Left lung (tissue), 4 donors: ENCODE measurements at regions not wholly inside any gene's neighbourhood (a gene's known extent, or its start where the extent isn't known, plus 50 kb on each side); places are given as distances from the start of the nearest gene placed in this dataset.

Experiments
- ATAC-seq: fragments of 200-7000 bp; cut with Tn5 transposase; one replicate; pipeline ENCODE4 v1.9.1; 2020; ENCODE audit warnings: moderate library complexity
- DNase-seq, 4 donors: peaks; one replicate each; pipeline ENCODE4 v3.0.0-alpha.2; 2013 to 2020
- H3K27ac ChIP-seq, 2 donors: fragments of 200-600 bp; sonication (generic) in 1 of 2; one replicate each; pipeline versions ENCODE4 v1.5.0 to v1.8.0; 2020 to 2021
- H3K27me3 ChIP-seq, 2 donors: fragments of 200-600 bp; sonication (generic) in 1 of 2; one replicate each; pipeline versions ENCODE4 v1.5.0 to v1.8.0; 2020 to 2021
- H3K36me3 ChIP-seq, 2 donors: fragments of 200-600 bp; sonication (generic) in 1 of 2; one replicate each; pipeline versions ENCODE4 v1.5.0 to v1.8.0; 2020 to 2021
- H3K4me1 ChIP-seq, 2 donors: fragments of 200-600 bp; one replicate each; pipeline ENCODE4 v1.8.0; 2021
- H3K4me3 ChIP-seq, 2 donors: fragments of 200-600 bp; sonication (generic) in 1 of 2; one replicate each; pipeline versions ENCODE4 v1.5.0 to v1.8.0; 2020 to 2021; ENCODE audit warnings: mild to moderate bottlenecking in 1 of 2
- H3K9me3 ChIP-seq, 2 donors: fragments of 200-600 bp; sonication (generic) in 1 of 2; one replicate each; pipeline versions ENCODE4 v1.5.0 to v1.8.0; 2020 to 2021
- intact Hi-C, 2 donors: fragments of 100-400 bp; cut with DNase I; formaldehyde crosslinking; loops; one replicate each; pipeline versions ENCODE4 v1.11.2 to v1.14.2; 2022
- TF ChIP-seq, protein P1 (sequence below), 2 donors: fragments of 200-600 bp; sonication (generic) in 1 of 2; IDR thresholded peaks; one replicate each; pipeline versions ENCODE4 v1.5.0 to v1.8.0; 2021; ENCODE audit warnings: antibody characterized with exemption in 2 of 2
- donor health status: DM: no; HTN: yes; CAD: no.
- donor health status: DM: no; HTN: no; CAD: no.

DNA sequence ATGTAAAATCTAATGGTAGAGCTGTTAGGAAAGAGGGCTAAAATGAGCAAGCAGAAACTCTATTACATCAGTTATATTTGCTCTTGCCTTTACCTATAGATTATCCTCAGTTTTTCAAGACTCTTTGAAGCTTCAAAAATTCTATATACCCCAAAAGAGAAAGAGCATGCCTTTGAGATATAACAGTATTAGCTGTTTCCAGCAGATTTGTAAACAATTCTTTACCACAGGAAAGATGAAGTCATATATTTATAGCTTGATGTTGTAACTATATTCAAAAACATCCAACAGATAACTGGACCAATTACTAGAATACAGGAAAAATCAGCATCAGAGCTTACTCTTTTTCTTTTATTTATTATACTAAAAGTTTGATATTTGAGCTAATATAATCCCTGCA is 416.2 kb upstream of the TPK1 start:
- TF ChIP-seq, protein P1, sequence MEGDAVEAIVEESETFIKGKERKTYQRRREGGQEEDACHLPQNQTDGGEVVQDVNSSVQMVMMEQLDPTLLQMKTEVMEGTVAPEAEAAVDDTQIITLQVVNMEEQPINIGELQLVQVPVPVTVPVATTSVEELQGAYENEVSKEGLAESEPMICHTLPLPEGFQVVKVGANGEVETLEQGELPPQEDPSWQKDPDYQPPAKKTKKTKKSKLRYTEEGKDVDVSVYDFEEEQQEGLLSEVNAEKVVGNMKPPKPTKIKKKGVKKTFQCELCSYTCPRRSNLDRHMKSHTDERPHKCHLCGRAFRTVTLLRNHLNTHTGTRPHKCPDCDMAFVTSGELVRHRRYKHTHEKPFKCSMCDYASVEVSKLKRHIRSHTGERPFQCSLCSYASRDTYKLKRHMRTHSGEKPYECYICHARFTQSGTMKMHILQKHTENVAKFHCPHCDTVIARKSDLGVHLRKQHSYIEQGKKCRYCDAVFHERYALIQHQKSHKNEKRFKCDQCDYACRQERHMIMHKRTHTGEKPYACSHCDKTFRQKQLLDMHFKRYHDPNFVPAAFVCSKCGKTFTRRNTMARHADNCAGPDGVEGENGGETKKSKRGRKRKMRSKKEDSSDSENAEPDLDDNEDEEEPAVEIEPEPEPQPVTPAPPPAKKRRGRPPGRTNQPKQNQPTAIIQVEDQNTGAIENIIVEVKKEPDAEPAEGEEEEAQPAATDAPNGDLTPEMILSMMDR (IDR thresholded peaks at IDR 0.05) = no peak
- H3K27ac ChIP-seq = no peak overlapping the region
- H3K4me1 ChIP-seq = no peaks in the 10 kb centered on the region
- no peaks in the 10 kb centered on the region for H3K36me3 ChIP-seq
- ATAC-seq (no peak), DNase-seq (peak in 1 of 4 donors; percentile 12)
- no peak overlapping the region for H3K4me3 ChIP-seq
- intact Hi-C loops = no loop called here
- peaks cover 0 to 22% of the 10 kb centered on the region in 2 donors for H3K9me3 ChIP-seq
- no peaks in the 10 kb centered on the region for H3K27me3 ChIP-seq

DNA sequence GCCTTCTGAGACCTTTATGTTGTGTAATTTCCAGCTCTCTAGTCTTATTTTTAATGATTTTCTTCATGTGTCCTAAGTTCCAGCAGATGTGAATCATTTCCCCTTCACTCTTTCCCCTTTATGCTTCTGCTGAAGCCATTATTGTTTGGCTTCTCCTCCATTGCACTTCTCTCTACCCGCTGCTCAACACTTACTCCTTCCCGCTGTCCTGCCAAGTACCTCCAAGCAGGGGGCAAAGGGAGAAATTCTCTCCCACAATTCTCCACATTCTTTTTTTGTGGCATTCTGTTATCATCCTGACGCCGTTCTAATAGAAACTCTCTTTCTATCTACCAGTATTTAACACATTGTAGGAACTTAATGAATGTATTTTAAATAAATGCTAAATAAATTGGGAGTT is 388.9 kb upstream of the TPK1 start:
- TF ChIP-seq, protein P1 (IDR thresholded peaks at IDR 0.05) = no peak
- no peaks in the 10 kb centered on the region for H3K4me1 ChIP-seq
- no peak for DNase-seq

DNA sequence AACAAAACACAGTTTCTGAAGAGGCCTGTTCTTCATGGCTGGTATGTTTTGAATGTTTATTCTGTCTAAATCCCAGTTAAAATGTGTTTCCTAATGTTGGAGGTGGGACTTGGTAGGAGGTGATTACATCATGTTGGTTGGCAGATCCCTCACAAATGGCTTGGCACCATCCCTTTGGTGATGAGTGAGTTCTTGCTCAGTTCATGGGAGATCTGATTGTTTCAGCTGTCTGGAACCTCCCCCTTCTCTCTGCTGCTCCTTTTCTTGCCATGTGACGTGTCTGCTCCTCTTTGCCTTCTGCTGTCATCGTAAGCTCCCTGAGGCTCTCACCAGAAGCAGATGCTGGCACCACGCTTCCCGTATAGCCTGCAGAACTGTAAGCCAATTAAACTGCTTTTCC is 383.6 kb upstream of the TPK1 start:
- no peaks in the 10 kb centered on the region for H3K36me3 ChIP-seq
- no peaks in the 10 kb centered on the region for H3K27me3 ChIP-seq

More for the DNA sequence above, 388.9 kb upstream of the TPK1 start:
- peaks cover 0 to 15% of the 10 kb centered on the region in 2 donors for H3K9me3 ChIP-seq
- no peak overlapping the region for H3K4me3 ChIP-seq
- H3K27me3 ChIP-seq = no peaks in the 10 kb centered on the region
- H3K27ac ChIP-seq = no peak overlapping the region
- intact Hi-C loops = no loop called here
- ATAC-seq = no peak
- no peaks in the 10 kb centered on the region for H3K36me3 ChIP-seq

DNA sequence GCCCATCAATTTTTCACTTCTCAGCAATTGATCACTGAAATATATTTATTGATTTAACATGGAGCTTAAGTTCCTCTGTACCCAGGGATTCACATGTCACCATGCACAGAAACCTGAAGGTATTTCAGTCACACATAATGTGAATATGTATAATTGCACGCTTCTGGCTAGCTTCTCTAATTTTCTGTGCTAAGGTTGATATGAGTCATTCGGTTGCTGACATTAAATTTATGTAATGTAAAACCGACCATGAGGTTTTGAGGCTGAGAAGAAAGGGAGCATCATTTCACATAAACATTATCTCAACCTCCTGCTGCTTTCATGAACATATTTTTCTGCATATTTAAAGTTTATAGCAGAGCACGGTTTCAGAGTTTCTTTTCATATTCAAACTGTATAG is 381.0 kb upstream of the TPK1 start:
- intact Hi-C loops = no loop called here
- no peak for ATAC-seq
- DNase-seq = no peak
- Histone ChIP-seq H3K9me3 (peaks cover 0 to 31% of the 10 kb centered on the region in 2 donors), H3K4me3 (no peak overlapping the region), H3K27me3 (no peaks in the 10 kb centered on the region), H3K4me1 (no peaks in the 10 kb centered on the region), H3K27ac (no peak overlapping the region), H3K36me3 (no peaks in the 10 kb centered on the region)
- TF ChIP-seq, protein P1 (IDR thresholded peaks at IDR 0.05) = no peak

More for the DNA sequence above, 383.6 kb upstream of the TPK1 start:
- Histone ChIP-seq H3K4me3 (no peak overlapping the region), H3K9me3 (peaks cover 0 to 24% of the 10 kb centered on the region in 2 donors), H3K27ac (no peak overlapping the region), H3K4me1 (no peaks in the 10 kb centered on the region)
- TF ChIP-seq, protein P1 (IDR thresholded peaks at IDR 0.05) = no peak
- DNase-seq (no peak), ATAC-seq (no peak)
- intact Hi-C loops = no loop called here

DNA sequence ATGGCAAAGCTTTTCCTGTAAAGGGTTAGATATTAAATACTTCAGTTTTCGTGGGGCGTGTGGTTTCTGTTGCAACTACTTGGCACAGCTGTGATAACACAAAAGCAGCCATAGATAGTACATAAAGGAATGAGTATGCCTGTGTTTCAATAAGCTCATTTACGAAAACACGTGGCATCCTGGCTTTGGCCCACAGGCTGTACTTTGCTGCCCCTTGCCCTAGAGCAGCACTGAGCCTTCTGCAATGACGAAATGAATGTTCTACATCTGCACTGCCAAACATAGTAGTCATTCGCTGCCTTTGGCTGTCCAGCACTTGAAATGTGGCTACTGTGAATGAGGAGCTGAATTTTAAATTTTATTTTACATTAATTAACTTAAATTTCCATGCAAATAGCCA is 376.2 kb upstream of the TPK1 start:
- Histone ChIP-seq H3K36me3 (no peaks in the 10 kb centered on the region), H3K4me3 (no peak overlapping the region), H3K27ac (no peak overlapping the region), H3K9me3 (peaks cover 0 to 23% of the 10 kb centered on the region in 2 donors), H3K27me3 (no peaks in the 10 kb centered on the region), H3K4me1 (no peaks in the 10 kb centered on the region)
- no peak for DNase-seq
- TF ChIP-seq, protein P1 (IDR thresholded peaks at IDR 0.05) = no peak
- no peak for ATAC-seq
- intact Hi-C loops = no loop called here
